ENCODE measurements at regions not wholly inside any gene's neighbourhood (a gene's known extent, or its start where the extent isn't known, plus 50 kb on each side); places are given as distances from the start of the nearest gene placed in this dataset.

- ChIA-PET POLR2A (no interaction called here), RAD21 (ENCODE audit: low non-redundant PET in 1 of 2, low total read pairs in 2 of 2, uncharacterized antibody in 2 of 2, unreplicated experiment in 2 of 2) (no interaction called here), CTCF (no interaction called here)
- no peaks in the 10 kb centered on the region for H3K36me3 ChIP-seq (ENCODE audit: control insufficient read depth in 1 of 2, insufficient read depth in 2 of 2, low read length in 2 of 2)
- intact Hi-C loops (cut with micrococcal nuclease): no loop called here
- H3K4me1 ChIP-seq (ENCODE audit: control insufficient read depth in 1 of 2, insufficient read depth in 2 of 2, low read length in 2 of 2): no peaks in the 10 kb centered on the region
- H3K9me2 ChIP-seq (ENCODE audit: insufficient read depth): no peaks in the 10 kb centered on the region
- H3K9me3 ChIP-seq (ENCODE audit: control insufficient read depth in 1 of 2, insufficient read depth in 1 of 2, low read depth in 1 of 2, low read length in 2 of 2): no peaks in the 10 kb centered on the region
- no peak overlapping the region for H3K9ac ChIP-seq (ENCODE audit: low read length)
- no peak for TF ChIP-seq REST (IDR thresholded peaks at IDR 0.05; ENCODE audit: low read depth)
- TF ChIP-seq RAD21 (IDR thresholded peaks at IDR 0.05; ENCODE audit: low read depth): no peak
- TF ChIP-seq FOSL1 (IDR thresholded peaks at IDR 0.05; ENCODE audit: low read depth): no peak
- TF ChIP-seq POLR2A (IDR thresholded peaks at IDR 0.05; ENCODE audit: borderline replicate concordance, extremely low read depth, insufficient read depth, insufficient read length): no peak
- no peak for TF ChIP-seq EZH2 (IDR thresholded peaks at IDR 0.05)
- TF ChIP-seq SRF (IDR thresholded peaks at IDR 0.05; ENCODE audit: low read depth): no peak
- no peak for TF ChIP-seq ZFX (IDR thresholded peaks at IDR 0.05)
- no peak for TF ChIP-seq JUND (IDR thresholded peaks at IDR 0.05)
- no peak for TF ChIP-seq SP1 (IDR thresholded peaks at IDR 0.05; ENCODE audit: low read depth)
- no peak for TF ChIP-seq EZH2phosphoT487 (IDR thresholded peaks at IDR 0.05; ENCODE audit: borderline replicate concordance)
- TF ChIP-seq YY1 (IDR thresholded peaks at IDR 0.05; ENCODE audit: extremely low read depth, insufficient replicate concordance, low read depth, low read length): no peak
- no peak for TF ChIP-seq CTCF (IDR thresholded peaks at IDR 0.05 in 2 of 3, conservative IDR thresholded peaks at IDR 0.05 in 1 of 3; ENCODE audit: borderline replicate concordance in 1 of 3, insufficient read depth in 1 of 3, low read depth in 2 of 3, low read length in 2 of 3)
- no peak for TF ChIP-seq CEBPB (IDR thresholded peaks at IDR 0.05; ENCODE audit: low read depth)
- TF ChIP-seq EGR1 (IDR thresholded peaks at IDR 0.05; ENCODE audit: low read depth): no peak
- TF ChIP-seq ELF1 (IDR thresholded peaks at IDR 0.05; ENCODE audit: borderline replicate concordance, low read depth): no peak
- TF ChIP-seq ZNF274 (IDR thresholded peaks at IDR 0.05; ENCODE audit: low read depth, low read length): no peak
- TF ChIP-seq CBX3 (IDR thresholded peaks at IDR 0.05; ENCODE audit: low read depth): no peak
- no peak overlapping the region for H3K4me3 ChIP-seq (replicated peaks in 1 of 2; ENCODE audit: low read depth in 1 of 2, low read length in 2 of 2)
- no peak for DNase-seq (ENCODE audit: low read depth, low spot score)
- no TSS peak for BruUV-seq (replicated peaks)
- H3K27me3 ChIP-seq (ENCODE audit: insufficient read depth, low read length): no peaks in the 10 kb centered on the region
- H3K79me2 ChIP-seq (ENCODE audit: insufficient read depth, low read length): no peaks in the 10 kb centered on the region
- ATAC-seq: no peak
- no peak overlapping the region for H3K27ac ChIP-seq (ENCODE audit: low read depth, low read length)
- H3K4me2 ChIP-seq (ENCODE audit: low read length): no peak overlapping the region
- H4K20me1 ChIP-seq (ENCODE audit: insufficient read depth): no peaks in the 10 kb centered on the region
- H2AFZ ChIP-seq (ENCODE audit: low read depth, low read length, poor library complexity, severe bottlenecking): no peak overlapping the region
These were observed 580.8 kb downstream of the BNC2 start for GRCh38 chr9:16289639-16290038.
